Trophoblast cell (in vitro differentiated cells and primary cell): ENCODE measurements at regions not wholly inside any gene's neighbourhood (a gene's known extent, or its start where the extent isn't known, plus 50 kb on each side); places are given as distances from the start of the nearest gene placed in this dataset.

Experiments
- DNase-seq, 2 donors: peaks; one replicate each; pipeline ENCODE4 v3.0.0-alpha.2; 2016
- H2AFZ ChIP-seq: 2 replicates; pipeline ENCODE4 v1.6.1; 2013; ENCODE audit warnings: low read length, moderate library complexity, mild to moderate bottlenecking; ENCODE audit not compliant: insufficient read depth, poor library complexity
- H2AK5ac ChIP-seq: 2 replicates; pipeline ENCODE4 v1.6.1; 2013; ENCODE audit warnings: mild to moderate bottlenecking, low read length
- H2BK120ac ChIP-seq: 2 replicates; pipeline ENCODE4 v1.6.1; 2013; ENCODE audit warnings: low read length, mild to moderate bottlenecking, moderate library complexity; ENCODE audit not compliant: insufficient read depth, poor library complexity
- H2BK12ac ChIP-seq: 2 replicates; pipeline ENCODE4 v1.6.1; 2013; ENCODE audit warnings: mild to moderate bottlenecking, low read length, moderate library complexity
- H2BK5ac ChIP-seq: 2 replicates; pipeline ENCODE4 v1.6.1; 2013; ENCODE audit warnings: low read length, low read depth, moderate library complexity, mild to moderate bottlenecking; ENCODE audit not compliant: poor library complexity
- H3K14ac ChIP-seq: 2 replicates; pipeline ENCODE4 v1.6.1; 2013; ENCODE audit warnings: mild to moderate bottlenecking, low read length
- H3K18ac ChIP-seq: 2 replicates; pipeline ENCODE4 v1.6.1; 2013; ENCODE audit warnings: mild to moderate bottlenecking, low read length
- H3K23ac ChIP-seq: 2 replicates; pipeline ENCODE4 v1.6.1; 2013; ENCODE audit warnings: low read length
- H3K27ac ChIP-seq: 2 replicates; pipeline ENCODE4 v1.5.1; 2013; ENCODE audit warnings: low read depth, mild to moderate bottlenecking, inconsistent platforms, low read length, moderate library complexity
- H3K27me3 ChIP-seq: 2 replicates; pipeline ENCODE4 v1.6.1; 2013; ENCODE audit warnings: inconsistent platforms, mild to moderate bottlenecking, low read length, moderate library complexity; ENCODE audit not compliant: insufficient read depth
- H3K36me3 ChIP-seq, 2 experiments: 1 replicate in 1 of 2; 2 replicates in 1 of 2; pipeline ENCODE4 v1.6.1; 2013; ENCODE audit warnings: low read length in 2 of 2, mild to moderate bottlenecking in 2 of 2, moderate library complexity in 1 of 2; ENCODE audit not compliant: insufficient read depth in 2 of 2, control insufficient read depth in 1 of 2
- H3K4ac ChIP-seq: 2 replicates; pipeline ENCODE4 v1.6.1; 2013; ENCODE audit warnings: low read depth, mild to moderate bottlenecking, low read length, moderate library complexity
- H3K4me1 ChIP-seq, 2 experiments: 1 replicate in 1 of 2; 2 replicates in 1 of 2; pipeline ENCODE4 v1.6.1; 2013; ENCODE audit warnings: low read length in 2 of 2, mild to moderate bottlenecking in 2 of 2, moderate library complexity in 1 of 2; ENCODE audit not compliant: insufficient read depth in 2 of 2, control insufficient read depth in 1 of 2
- H3K4me2 ChIP-seq: 2 replicates; pipeline ENCODE4 v1.6.1; 2013; ENCODE audit warnings: inconsistent platforms, mild to moderate bottlenecking, low read length, moderate library complexity
- H3K4me3 ChIP-seq: 2 replicates; pipeline ENCODE4 v1.5.1; 2013; ENCODE audit warnings: mild to moderate bottlenecking, low read depth, low read length, inconsistent platforms
- H3K79me1 ChIP-seq: one replicate; pipeline ENCODE4 v1.6.1; 2013; ENCODE audit warnings: low read length
- H3K79me2 ChIP-seq: 2 replicates; pipeline ENCODE4 v1.6.1; 2013; ENCODE audit warnings: low read length, mild to moderate bottlenecking; ENCODE audit not compliant: control insufficient read depth, insufficient read depth, poor library complexity
- H3K9ac ChIP-seq: 2 replicates; pipeline ENCODE4 v1.6.1; 2013; ENCODE audit warnings: mild to moderate bottlenecking, low read length
- H3K9me3 ChIP-seq: 2 replicates; pipeline ENCODE4 v1.6.1; 2013; ENCODE audit warnings: low read depth, mild to moderate bottlenecking, control low read depth, inconsistent platforms, low read length; ENCODE audit not compliant: insufficient read depth
- H4K12ac ChIP-seq: 2 replicates; pipeline ENCODE4 v1.6.1; 2013; ENCODE audit warnings: low read depth, mild to moderate bottlenecking, low read length, moderate library complexity
- H4K8ac ChIP-seq: 2 replicates; pipeline ENCODE4 v1.6.1; 2013; ENCODE audit warnings: low read depth, mild to moderate bottlenecking, low read length, moderate library complexity
- H4K91ac ChIP-seq: one replicate; pipeline ENCODE4 v1.6.1; 2013; ENCODE audit warnings: low read depth, mild to moderate bottlenecking, low read length, moderate library complexity
- WGBS: extraction: QIAGEN DNeasy Blood & Tissue Kit; methylation state at CpG from one replicate; pipeline ENCODE4 v1.1.7; 2013; ENCODE audit warnings: missing lambda C conversion rate; ENCODE audit not compliant: insufficient read length, insufficient coverage; ENCODE audit errors: extremely low coverage; 5-methylcytosine and 5-hydroxymethylcytosine counted together

GRCh38 chr2:76008001-76008702 is 297.4 kb upstream of the GCFC2 start:
- H3K79me2 ChIP-seq = no peaks in the 10 kb centered on the region
- no peaks in the 10 kb centered on the region for H3K9me3 ChIP-seq

DNA sequence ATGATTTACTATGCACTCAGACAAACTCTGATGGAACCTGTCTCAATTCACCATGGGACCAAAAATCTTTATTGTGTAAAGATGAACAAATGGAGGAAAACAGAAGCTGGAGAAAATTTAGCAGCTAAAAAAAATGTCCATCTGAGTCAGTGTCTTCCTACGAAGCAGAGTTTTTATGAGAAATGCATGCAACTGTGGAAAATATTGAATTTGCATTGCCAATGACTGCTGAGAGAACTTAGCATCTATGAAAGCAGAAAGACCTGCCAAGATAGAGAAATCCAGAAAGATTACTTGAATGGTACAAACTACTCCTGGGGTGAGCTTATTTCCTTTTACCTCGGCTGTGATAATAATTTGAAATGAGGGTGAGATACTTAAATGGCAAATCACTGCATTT is 289.7 kb upstream of the GCFC2 start:
- Histone ChIP-seq H3K14ac (no peak overlapping the region), H2AK5ac (no peak overlapping the region), H3K4me3 (no peak overlapping the region), H3K4ac (no peak overlapping the region), H3K36me3 (no peaks in the 10 kb centered on the region), H3K79me2 (no peaks in the 10 kb centered on the region), H4K91ac (no peak overlapping the region), H2BK5ac (no peak overlapping the region), H3K18ac (no peak overlapping the region), H3K27ac (no peak overlapping the region), H4K8ac (no peak overlapping the region), H4K12ac (no peak overlapping the region), H3K79me1 (no peaks in the 10 kb centered on the region), H2AFZ (no peak overlapping the region), H3K23ac (no peak overlapping the region), H2BK120ac (no peak overlapping the region), H3K4me2 (no peak overlapping the region), H3K9ac (no peak overlapping the region), H3K27me3 (no peaks in the 10 kb centered on the region), H3K9me3 (no peaks in the 10 kb centered on the region), H2BK12ac (no peak overlapping the region), H3K4me1 (no peaks in the 10 kb centered on the region)
- DNase-seq = no peak
- no CpG with 5 or more reads among the region's 2 CpGs for WGBS

More at GRCh38 chr2:76008001-76008702, 297.4 kb upstream of the GCFC2 start:
- H3K4me1 ChIP-seq = no peaks in the 10 kb centered on the region
- H2BK5ac ChIP-seq = no peak overlapping the region
- H3K4me3 ChIP-seq = no peak overlapping the region
- H2BK120ac ChIP-seq = no peak overlapping the region
- no peak overlapping the region for H3K23ac ChIP-seq
- no peak overlapping the region for H2AK5ac ChIP-seq
- no peaks in the 10 kb centered on the region for H3K79me1 ChIP-seq
- H3K18ac ChIP-seq = no peak overlapping the region
- no peak overlapping the region for H2AFZ ChIP-seq
- H3K36me3 ChIP-seq = no peaks in the 10 kb centered on the region
- no peaks in the 10 kb centered on the region for H3K27me3 ChIP-seq
- H3K4me2 ChIP-seq = no peak overlapping the region
- no peak overlapping the region for H3K4ac ChIP-seq
- H4K12ac ChIP-seq = no peak overlapping the region
- H4K8ac ChIP-seq = no peak overlapping the region
- no peak for DNase-seq
- no peak overlapping the region for H3K9ac ChIP-seq
- WGBS = no CpG with 5 or more reads among the region's 7 CpGs
- no peak overlapping the region for H4K91ac ChIP-seq
- no peak overlapping the region for H2BK12ac ChIP-seq
- no peak overlapping the region for H3K14ac ChIP-seq
- no peak overlapping the region for H3K27ac ChIP-seq

GRCh38 chr2:75998451-75998850 is 287.7 kb upstream of the GCFC2 start:
- no peak overlapping the region for H3K9ac ChIP-seq
- no peak for DNase-seq

DNA sequence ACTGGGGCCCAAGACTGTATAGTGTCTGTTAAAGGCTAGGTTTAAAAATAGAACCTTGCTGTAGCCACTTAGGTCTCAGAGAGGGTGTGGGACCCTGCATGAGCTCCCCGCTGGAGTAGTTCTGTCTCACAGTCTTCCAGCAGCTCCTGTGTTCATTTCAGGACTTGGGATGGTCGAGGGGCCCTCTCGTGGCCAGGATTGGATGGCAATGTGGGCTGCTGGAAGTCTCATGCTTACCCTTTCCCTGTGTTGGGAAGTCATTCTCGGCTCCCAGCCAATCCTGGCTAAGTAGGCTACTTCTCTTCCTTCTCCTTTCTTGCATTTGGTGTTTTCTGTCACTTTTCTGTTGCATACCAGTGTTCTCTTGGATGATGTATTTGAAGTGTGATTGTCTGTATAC is 284.0 kb upstream of the GCFC2 start:
- no peak overlapping the region for H2BK12ac ChIP-seq
- no peak overlapping the region for H2AK5ac ChIP-seq
- DNase-seq = no peak
- no peak overlapping the region for H4K91ac ChIP-seq
- H2BK120ac ChIP-seq = no peak overlapping the region
- no peak overlapping the region for H4K8ac ChIP-seq
- WGBS = no CpG with 5 or more reads among the region's 4 CpGs
- no peak overlapping the region for H2BK5ac ChIP-seq
- H3K4me3 ChIP-seq = no peak overlapping the region
- no peak overlapping the region for H3K9ac ChIP-seq
- H3K9me3 ChIP-seq = peaks cover 2% of the 10 kb centered on the region
- H3K4ac ChIP-seq = no peak overlapping the region
- no peaks in the 10 kb centered on the region for H3K4me1 ChIP-seq
- no peak overlapping the region for H3K4me2 ChIP-seq
- no peak overlapping the region for H4K12ac ChIP-seq
- no peaks in the 10 kb centered on the region for H3K79me1 ChIP-seq
- H3K23ac ChIP-seq = no peak overlapping the region
- H3K14ac ChIP-seq = no peak overlapping the region
- H3K79me2 ChIP-seq = no peaks in the 10 kb centered on the region
- H3K27me3 ChIP-seq = no peaks in the 10 kb centered on the region
- no peak overlapping the region for H3K27ac ChIP-seq
- no peak overlapping the region for H3K18ac ChIP-seq
- H3K36me3 ChIP-seq = no peaks in the 10 kb centered on the region
- no peak overlapping the region for H2AFZ ChIP-seq

More at GRCh38 chr2:75998451-75998850, 287.7 kb upstream of the GCFC2 start:
- no peak overlapping the region for H2BK5ac ChIP-seq
- H3K36me3 ChIP-seq = no peaks in the 10 kb centered on the region
- no CpG with 5 or more reads among the region's 2 CpGs for WGBS
- no peak overlapping the region for H3K4ac ChIP-seq
- peaks cover 2% of the 10 kb centered on the region for H3K9me3 ChIP-seq
- H4K91ac ChIP-seq = no peak overlapping the region
- H4K12ac ChIP-seq = no peak overlapping the region
- H3K14ac ChIP-seq = no peak overlapping the region
- H2AK5ac ChIP-seq = no peak overlapping the region
- no peak overlapping the region for H3K18ac ChIP-seq
- no peak overlapping the region for H3K27ac ChIP-seq
- no peaks in the 10 kb centered on the region for H3K4me1 ChIP-seq
- no peaks in the 10 kb centered on the region for H3K79me1 ChIP-seq
- no peak overlapping the region for H4K8ac ChIP-seq
- H3K27me3 ChIP-seq = no peaks in the 10 kb centered on the region
- H3K23ac ChIP-seq = no peak overlapping the region
- no peak overlapping the region for H3K4me2 ChIP-seq
- no peak overlapping the region for H2AFZ ChIP-seq
- no peak overlapping the region for H2BK12ac ChIP-seq
- H2BK120ac ChIP-seq = no peak overlapping the region
- H3K79me2 ChIP-seq = no peaks in the 10 kb centered on the region
- no peak overlapping the region for H3K4me3 ChIP-seq
